Central memory CD4-positive, alpha-beta T cell (primary cell): ENCODE measurements at regions not wholly inside any gene's neighbourhood (a gene's known extent, or its start where the extent isn't known, plus 50 kb on each side); places are given as distances from the start of the nearest gene placed in this dataset.
A peak's percentile ranks its signal among the peaks of the same experiment; 100 is the strongest.
"Not testable (repeated sequence)": the region's sequence is repeated elsewhere in the genome, so short reads cannot be mapped to it uniquely, and the experiment has no call there.

ENCODE experiments used
- DNase-seq: peaks from one replicate; pipeline ENCODE4 v3.0.0; 2022

DNA sequence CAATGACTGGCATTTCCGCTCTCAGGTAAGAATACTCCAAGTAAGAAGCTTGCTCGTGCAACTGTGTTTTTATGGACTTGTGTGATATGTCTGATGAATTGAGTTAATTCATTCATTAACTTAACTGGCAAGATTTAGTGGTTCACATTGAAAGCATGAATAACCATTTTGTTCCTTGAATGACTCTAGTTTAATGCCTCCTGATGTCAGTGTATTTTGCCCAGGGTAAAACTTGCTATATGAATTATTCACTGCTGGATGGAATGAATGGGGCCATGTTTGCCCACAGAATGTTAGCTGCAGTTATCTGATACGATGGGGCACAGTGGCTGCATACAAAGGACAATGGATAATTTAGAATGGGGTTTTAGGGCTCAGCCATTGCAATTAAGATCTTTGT lies 124.1 kb downstream of the ZNF365 start:
- DNase-seq, result no peak

DNA sequence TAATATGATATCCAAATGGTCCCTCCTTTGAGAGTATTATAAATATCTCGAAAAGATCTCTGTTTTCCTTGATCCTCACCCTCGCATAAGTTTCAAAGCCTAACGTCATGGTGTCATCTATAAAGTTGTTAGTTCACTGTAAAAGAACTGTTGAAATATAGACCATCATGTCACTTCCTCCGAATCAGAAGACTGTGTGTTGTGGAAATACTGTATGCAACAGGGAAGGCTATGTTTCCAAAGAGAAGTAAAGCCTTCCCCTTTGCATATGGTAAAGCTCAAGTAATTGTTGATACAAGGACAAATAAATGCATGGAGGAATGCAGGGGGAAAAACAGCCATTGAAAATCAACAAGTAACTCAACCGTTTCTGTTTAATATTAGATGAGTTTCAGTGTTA lies 125.9 kb downstream of the ZNF365 start:
- DNase-seq, result not testable (repeated sequence)

DNA sequence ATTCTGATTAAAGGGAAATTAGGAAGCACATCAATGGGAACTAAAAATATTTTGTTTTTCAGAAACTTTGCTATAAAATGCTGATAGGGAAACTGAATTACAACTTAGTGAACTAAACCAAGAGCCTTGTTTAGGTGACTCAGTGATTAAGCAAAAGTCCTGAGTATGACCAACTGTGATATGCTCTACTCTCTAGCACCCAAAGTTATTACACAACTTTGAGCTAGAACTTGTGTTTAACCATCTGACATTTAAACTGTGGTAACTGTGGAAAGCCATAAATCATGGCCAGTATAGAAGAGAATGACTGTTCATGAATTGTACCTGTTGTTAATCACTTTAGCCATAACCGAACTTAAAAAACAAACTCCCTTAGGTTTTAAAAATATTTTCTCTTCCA lies 127.4 kb downstream of the ZNF365 start:
- DNase-seq, result no peak

DNA sequence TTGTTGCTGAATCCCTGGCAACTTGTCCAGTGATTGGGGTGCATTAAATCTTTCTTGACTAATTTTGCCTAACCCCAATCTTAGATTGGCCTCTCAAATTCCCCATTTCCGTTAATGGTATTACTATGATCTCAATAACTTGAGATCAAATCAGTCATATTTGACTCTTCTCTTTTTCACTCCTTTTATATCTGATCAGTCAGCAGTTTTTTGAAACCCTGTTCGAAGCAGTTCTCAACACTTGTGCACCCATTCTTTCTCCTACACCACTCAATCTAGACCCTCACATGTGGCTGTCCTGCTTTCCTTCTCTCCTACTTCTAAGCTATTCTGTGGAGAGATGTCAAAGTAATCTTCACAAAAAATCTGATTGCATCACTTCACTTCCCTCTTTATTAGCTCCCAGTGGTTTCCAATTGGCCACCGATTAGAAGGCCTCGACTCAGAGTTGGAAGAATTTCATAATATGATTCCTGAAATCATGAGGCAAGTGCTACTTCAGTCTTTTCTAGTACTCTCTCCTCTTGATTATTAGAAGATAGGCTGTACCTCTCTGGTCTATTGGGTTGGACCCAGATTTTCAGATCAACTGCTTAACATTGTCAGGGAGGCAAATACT lies 128.9 kb downstream of the ZNF365 start:
- no peak for DNase-seq

DNA sequence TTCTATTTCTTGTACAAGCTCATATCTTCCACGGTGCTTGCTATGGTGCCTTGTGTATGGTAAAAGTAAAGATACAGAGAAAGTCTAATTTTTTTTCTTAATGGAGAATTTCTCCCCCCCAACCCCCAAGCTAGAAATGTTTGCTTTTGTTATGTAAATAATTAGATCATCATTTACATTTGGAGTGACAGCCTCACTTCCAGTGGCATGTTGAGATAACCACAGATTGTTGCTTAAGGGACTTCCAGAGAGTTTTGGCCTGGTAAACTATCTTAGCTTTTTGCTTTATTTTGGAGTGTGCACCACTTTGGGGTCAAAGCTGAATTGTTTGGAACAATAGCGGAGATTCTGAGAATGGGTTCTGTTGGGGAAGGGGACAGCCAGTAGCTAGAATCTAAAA lies 129.7 kb downstream of the ZNF365 start:
- no peak for DNase-seq

DNA sequence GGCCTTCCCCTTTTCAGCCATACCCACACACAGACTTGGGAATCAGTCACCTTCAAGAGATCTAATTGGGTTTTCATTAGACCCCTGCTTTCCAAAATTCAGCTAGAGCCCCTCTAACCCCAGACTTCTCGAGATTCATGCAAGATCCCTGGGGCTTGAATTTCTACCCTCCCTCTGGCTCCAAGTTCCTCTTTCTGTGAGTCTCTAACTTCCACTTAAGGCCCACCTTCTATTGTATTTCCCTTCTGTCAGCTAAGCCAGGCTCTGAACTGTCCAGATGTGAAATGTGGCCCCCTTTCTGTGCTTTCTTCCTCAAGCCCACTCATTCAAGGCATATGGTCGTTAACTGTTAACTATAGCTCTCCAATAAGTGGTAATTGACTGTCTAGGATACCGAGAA lies 132.2 kb downstream of the ZNF365 start:
- no peak for DNase-seq

DNA sequence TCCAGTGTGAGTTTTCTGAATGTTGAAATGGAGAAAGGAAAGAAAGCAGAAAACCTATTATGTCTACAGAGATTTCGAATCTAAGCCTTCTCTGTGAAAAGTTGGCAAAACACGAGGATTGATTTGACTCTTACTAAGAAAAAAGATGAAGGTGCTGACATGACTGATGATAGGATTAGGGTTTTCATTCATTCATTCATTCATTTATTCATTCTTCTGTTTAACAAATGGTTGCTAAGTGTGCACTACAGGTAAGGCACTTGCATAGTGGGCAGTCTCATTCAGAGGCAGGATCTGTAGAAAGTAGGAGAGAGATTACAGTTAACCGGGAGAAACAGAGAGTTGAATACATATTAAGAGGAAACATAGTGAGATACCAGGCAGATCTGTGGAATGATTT lies 137.1 kb downstream of the ZNF365 start:
- no peak for DNase-seq

DNA sequence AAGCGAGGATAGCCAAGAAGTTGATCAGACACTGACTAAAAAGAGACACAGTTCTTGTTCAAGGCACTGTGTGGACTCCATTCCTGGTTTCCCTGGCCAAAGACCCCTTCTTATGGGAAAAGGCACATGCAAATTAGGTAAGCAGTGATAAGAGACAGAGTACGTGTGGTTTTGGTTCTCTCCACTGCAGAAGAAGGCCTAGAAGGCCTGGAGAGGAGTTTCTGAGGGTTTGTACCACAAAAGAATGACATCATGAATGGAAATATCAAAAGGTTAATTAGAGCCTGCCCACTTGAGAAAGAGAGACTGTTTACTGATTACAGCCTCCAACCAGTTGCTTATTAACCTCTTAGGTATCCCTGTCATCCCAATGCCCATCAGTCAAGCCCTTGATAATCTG lies 137.5 kb downstream of the ZNF365 start:
- DNase-seq, result no peak

DNA sequence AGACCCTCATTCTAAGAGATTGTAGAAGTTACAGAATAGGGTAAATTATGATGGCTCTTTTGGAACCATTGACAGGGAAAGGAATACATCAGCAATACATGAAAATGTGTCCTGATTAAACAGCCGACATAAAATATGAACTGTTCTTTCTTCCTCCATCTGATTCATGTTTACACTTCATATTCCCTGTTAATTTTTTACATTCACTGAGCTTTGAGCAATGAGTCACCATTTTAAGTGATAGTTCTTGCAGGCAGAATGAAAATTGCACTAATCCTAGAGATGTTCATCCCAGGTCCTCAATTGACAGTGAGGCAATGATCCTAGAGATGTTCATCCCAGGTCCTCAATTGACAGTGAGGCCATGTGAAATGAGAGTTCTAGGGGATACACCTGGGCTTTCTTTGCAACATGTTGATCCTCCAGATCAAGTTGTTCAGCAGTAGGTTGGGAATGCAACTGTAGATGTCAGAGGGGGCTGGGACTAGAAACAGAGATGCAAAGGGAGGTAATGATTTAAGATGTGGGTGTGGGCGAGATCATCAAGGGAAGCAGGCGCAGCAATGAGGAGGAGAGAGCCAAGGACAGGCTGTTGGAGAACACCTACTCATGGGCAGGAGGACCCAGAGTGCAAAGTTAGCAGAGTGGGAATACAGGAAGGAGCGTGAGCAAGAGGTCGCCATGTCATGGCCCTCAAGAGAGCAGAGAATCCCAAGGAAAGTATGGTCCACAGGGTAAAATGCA lies 138.7 kb downstream of the ZNF365 start:
- DNase-seq, result no peak

DNA sequence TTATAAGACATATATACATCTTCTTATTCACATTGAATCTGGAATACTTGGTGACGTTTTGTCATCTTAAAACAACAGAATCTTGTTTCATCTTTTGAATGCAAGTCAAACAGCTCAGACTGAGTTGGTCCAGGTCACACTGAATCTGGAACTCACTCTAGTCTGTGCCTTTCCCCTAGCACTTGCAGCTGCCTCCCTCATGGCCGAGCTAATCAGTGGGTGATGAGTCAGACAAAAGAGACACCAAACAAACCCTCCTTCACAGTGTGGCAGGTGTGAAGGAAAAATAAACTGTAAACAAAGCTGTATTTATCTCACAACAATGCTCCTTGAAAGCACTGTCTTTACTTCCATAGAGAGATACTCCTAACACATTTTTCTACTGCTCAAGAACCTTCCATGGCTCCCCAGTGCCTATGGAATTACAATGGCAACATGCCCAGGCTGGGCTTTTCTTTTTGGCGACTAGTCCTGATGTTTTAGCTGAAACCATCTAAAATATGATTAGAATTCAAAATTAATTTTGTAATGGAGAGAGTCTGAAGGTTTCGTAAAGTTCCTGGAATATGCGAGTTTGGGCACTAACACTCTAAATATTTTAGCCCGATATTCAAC lies 140.0 kb downstream of the ZNF365 start:
- DNase-seq, result no peak

DNA sequence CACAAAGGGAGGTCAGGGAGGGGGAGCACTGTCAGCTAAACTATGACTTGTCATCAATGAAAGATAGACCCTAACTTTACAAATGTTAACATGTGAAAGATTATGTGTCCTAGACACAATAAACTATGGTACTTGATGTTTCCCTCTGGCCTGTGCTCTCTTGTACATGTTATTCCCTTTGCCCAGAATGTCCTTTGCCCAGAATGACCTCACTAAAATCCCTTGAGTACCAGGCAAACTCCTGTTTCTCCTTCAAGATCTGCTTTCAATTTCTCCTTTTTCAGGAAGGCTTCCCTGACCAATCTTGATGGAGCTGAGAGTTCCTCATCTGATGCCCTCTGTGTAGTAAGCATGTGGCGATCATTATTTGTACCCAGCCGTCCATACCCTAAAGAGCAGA lies 143.1 kb downstream of the ZNF365 start:
- no peak for DNase-seq

DNA sequence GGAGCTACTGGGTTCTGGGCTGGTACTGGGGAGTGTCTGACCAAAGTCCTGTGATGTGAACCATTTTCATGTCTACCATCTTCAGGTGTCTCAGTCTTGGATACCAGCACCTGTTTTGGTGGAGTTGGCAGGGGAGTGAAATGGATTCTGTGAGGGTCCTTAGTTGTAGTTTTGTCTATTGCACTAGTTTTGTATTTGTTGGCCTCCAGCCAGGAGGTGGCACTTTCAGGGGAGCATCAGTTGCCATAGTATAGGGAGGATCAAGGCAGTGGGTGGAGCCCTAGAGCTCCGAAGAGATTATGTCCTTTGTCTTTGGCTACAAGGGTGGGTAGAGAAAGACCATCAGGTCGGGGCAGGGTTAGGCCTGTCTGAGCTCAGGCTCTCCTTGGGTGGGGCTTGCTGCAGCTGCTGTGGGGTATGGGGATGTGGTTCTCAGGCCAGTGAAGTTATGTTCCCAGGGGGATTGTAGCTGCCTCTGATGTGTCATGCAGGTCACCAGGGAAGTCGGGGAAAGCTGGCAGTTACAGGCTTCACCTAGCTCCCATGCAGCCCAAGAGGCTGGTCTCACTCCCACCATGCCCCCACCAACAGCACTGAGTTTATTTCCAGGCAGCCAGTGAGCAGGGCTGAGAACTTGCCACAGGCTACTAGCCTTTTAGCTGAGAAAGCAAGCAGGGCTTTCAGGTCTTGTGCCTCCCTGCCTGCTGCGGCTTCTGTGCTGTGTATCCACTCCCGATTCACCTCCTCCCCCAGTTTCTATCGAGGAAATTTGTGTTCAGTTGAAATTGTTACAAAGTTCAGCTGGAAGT lies 153.1 kb downstream of the ZNF365 start:
- DNase-seq, result no peak

DNA sequence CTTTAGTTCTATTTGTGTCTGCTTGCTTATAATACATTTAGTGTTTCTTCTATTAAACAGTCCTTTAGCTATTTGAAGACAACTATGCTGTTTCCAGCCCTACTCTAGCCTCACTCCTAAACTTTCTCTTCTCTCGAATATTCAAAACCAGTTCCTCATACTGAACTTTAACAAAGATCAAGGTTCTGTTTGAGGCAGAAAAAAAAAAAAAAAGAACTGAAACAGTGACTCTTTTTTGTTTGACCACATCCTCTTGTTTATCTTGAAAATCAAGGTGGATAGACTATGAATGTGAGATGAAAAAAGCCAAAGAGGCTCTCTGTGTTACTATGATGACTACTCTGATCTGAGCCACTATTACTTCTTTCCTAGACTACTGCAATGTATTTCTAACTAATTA lies 154.3 kb downstream of the ZNF365 start:
- peak; percentile 75 for DNase-seq

DNA sequence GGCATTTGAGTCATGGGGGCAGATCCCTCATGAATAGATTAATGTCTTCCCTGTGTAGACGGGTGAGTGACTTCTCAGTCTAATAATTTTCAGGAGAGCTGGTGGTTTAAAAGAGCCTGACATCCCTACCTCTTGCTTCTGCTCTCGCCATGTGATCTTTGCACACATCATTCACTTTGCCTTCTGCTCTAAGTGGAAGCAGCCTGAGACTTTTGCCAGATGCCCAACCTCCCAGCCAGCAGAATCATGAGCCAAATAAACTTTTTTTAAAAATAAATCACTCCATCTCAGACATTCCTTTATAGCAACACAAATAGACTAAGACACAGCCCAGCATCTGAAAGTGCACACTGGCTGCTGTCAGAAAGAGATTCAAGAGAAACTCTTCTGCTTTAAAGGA lies 155.2 kb downstream of the ZNF365 start:
- no peak for DNase-seq

DNA sequence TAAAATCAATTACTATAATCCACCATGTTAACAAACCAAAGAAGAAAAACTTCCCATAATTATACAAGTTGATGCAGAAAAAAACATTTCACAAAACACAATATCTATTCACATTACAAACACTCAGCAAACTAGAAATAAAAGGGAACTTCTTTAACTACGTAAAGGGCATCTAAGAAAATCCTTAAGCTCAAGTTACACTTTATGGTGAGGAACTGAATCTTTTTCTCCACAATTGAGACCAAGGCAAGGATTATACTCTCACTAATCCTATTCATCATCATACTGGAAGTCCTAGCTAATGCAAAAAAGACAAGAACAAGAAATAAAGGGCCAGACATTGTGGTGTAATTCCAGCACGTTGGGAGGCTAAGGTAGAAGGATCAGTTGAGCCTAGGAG lies 159.9 kb downstream of the ZNF365 start:
- no peak for DNase-seq

DNA sequence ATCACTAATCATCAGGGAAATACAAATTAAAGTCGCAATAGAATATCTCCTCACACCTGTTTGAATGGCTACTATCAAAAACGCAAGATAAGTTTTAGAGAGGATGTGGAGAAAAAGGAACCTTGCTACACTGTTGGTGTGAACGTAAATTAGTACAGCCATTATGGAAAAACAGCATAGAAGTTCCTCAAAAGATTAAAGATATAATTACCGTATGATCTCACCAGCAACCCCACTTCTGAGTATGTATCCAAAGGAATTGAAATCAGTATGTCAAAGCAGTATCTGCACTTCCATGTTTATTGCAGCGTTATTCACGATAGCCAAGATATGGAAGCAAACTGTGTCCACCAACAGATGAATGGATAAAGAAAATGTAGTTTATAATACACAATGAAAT lies 164.4 kb downstream of the ZNF365 start:
- DNase-seq, result no peak

DNA sequence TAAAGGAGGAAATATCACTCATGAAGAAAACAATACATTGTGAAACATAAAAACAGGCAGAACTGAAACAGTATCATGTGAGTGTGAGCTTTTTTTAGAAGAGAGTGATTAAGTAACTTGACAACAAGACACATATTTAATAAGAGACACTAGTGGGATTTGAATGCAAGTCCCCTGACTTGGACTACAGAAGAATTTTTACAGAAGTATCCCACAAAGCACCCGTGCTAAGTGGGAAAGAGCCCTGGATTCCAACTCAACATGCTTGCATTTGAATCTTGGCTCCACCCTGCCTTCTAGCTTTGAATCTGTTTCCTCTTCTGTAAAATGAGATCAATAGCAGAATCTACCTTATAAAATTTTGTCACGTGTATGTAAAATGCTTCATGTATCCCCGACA lies 166.2 kb downstream of the ZNF365 start:
- DNase-seq, result no peak

DNA sequence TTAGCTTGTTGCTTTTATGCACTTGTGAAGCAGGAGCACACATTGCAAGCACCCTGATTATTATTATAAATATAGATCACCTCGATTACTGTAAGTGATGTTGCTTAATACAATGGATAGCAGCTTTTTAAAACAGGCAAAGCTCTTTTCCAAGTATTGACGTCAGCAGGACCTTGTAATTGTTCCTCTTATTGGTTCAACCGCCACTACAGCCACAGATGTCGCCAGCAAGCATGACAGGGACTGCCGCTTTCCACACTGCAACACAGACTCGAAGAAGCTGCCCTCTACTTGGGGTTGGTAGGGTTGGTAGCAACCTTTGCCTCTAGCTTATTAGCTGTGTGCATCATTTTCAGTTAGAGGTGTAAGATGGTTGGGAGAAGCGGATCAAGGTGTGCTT lies 167.6 kb downstream of the ZNF365 start:
- DNase-seq, result no peak

DNA sequence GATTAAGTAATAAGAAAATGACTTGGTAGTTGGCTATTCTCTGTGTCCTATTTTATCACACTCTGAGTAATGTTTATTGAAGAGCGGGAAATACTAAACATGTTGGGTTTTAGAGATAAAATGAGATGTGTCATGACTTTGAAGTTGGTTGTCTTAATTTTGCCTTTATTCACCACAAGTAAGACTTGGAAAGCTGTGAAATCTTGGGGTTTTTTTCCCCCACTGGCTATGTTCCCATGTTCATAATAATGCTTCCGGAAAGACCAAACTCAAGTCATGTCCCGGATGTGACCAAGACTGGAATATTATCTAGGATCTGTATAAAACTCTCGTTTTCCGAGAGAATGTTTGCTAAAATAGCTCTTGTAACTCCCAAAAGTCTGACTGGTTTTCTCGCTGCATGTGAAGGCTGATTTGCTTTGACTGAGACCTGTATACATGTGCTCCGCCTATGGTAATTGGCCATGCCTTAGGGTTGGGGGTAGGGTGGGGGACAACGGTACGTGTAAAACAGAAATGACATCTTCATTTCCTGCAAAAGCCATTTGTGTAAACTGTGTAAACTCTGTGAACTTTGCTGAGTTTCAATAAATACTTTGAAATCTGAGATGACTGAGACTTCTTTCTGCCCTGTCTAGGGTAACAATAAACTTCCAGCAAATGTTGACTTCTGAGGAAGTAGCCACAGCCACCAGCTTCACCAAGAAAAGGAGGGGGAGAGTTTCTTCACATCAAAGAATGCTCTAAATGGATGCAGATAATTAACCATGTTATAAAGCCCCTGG lies 169.6 kb downstream of the ZNF365 start:
- no peak for DNase-seq

DNA sequence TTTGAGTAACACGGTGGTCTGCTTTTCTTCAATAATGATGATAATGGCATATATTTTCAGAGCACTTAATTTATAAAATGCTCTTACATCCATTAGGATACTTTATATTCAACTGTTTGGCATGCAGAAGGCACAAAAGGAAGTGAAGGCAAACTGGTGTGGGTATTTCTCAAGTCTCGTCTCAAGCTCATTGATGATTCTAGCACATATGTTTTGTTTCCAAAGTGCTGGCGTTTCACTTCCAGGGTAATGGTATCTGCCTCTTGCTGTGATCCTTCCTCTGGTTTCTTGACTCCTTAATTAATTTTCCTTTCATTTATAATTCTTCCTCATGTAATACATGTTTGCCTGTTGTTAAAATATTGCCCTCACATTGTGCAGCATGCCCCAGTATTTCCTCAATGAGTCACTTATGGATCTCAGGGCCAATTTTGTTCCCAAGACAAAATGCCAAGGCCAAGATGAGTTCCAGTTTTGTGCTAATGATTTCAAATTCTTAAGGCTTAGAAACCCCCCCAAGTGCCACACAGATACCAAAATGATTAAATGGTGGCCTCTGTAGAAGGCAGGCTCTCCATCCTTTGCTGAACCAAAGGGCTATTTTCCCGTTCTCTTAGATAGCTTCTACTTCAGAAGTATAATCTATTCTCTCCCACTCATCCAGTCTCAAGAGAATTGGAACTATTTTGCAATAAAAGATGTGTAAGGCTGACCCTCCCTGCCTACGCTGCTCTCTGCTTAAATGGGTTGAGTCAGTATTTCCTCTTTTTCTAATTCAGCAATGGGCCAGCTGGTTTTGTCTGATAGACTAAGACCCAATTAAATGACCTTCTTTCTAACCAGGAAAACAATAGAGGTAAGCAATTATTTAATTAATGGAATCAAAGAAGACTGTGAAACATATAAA lies 171.2 kb downstream of the ZNF365 start:
- DNase-seq, result no peak

DNA sequence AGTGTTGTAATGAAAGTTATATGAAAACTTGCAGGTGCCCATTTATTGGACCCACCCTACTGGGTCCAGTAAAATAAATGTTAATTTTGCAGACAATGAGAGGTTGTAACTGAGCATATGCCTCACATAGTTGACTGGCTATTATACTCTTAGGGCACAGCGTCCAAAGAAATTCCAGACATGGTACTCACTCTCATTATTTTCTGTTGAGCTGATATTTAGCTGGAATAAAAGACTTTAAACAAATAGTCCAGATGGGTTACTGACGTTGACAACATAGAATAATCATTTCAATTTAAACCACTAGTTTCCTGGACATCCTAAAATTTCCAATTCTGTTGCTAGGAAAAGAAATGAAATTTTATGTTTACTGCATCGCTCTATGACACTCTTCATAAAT lies 174.5 kb downstream of the ZNF365 start:
- DNase-seq, result no peak

DNA sequence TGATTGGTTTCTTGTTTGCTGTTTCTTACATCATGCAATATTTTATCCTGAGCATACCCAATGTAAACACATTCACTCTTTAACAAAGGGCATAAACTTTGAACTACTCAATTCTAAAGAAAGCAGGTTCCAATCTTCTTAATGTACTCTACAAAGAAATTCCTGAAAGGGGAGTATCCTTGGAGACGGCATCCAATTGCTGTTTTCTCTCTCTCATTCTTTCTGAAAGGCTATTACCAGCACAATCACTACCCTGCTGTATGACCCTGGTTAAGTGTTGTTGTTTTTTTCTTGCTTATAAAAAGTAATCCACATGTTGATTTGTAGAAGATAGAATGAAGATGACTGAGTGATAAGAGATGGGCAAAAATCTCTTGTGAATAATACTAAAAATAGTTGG lies 176.0 kb downstream of the ZNF365 start:
- DNase-seq, result no peak
